HG03442 (cell line): ENCODE measurements at regions not wholly inside any gene's neighbourhood (a gene's known extent, or its start where the extent isn't known, plus 50 kb on each side); places are given as distances from the start of the nearest gene placed in this dataset.
"Not testable (repeated sequence)": the region's sequence is repeated elsewhere in the genome, so short reads cannot be mapped to it uniquely, and the experiment has no call there.

Experiments
- ATAC-seq: cut with Tn5 transposase; IDR thresholded peaks from one replicate; pipeline ENCODE4 v1.9.1; 2021; ENCODE audit warnings: mild to moderate bottlenecking, moderate library complexity; ENCODE audit not compliant: unreplicated experiment

- ATAC-seq: no peak
Observed at GRCh38 chr10:34058845-34059614, 724.6 kb upstream of the NRP1 start.

GRCh38 chr10:34055410-34055985 lies 721.0 kb upstream of the NRP1 start:
- ATAC-seq: not testable (repeated sequence)

- no peak for ATAC-seq
Observed at GRCh38 chr10:34049887-34050286, 715.4 kb upstream of the NRP1 start.

- no peak for ATAC-seq
Observed at GRCh38 chr10:34049469-34049868, 715.0 kb upstream of the NRP1 start.

GRCh38 chr10:34047389-34047788 lies 712.9 kb upstream of the NRP1 start:
- no peak for ATAC-seq

GRCh38 chr10:34046506-34047034 lies 712.1 kb upstream of the NRP1 start:
- ATAC-seq: no peak

GRCh38 chr10:34045571-34046190 lies 711.2 kb upstream of the NRP1 start:
- ATAC-seq: no peak

- no peak for ATAC-seq
Observed at GRCh38 chr10:34041871-34042270, 707.4 kb upstream of the NRP1 start.

GRCh38 chr10:34037499-34037898 lies 703.0 kb upstream of the NRP1 start:
- no peak for ATAC-seq

GRCh38 chr10:34035241-34035790 lies 700.8 kb upstream of the NRP1 start:
- ATAC-seq: not testable (repeated sequence)

GRCh38 chr10:34033078-34033477 lies 698.6 kb upstream of the NRP1 start:
- ATAC-seq: no peak

GRCh38 chr10:34032564-34032963 lies 698.1 kb upstream of the NRP1 start:
- ATAC-seq: no peak

GRCh38 chr10:34031400-34031799 lies 696.9 kb upstream of the NRP1 start:
- ATAC-seq: no peak

- no peak for ATAC-seq
Observed at GRCh38 chr10:34029455-34029854, 695.0 kb upstream of the NRP1 start.

GRCh38 chr10:34028936-34029335 lies 694.5 kb upstream of the NRP1 start:
- no peak for ATAC-seq

GRCh38 chr10:34024693-34025425 lies 690.4 kb upstream of the NRP1 start:
- no peak for ATAC-seq

- ATAC-seq: no peak
Observed at GRCh38 chr10:34024282-34024681, 689.8 kb upstream of the NRP1 start.

- ATAC-seq: no peak
Observed at GRCh38 chr10:34022195-34022594, 687.7 kb upstream of the NRP1 start.

- no peak for ATAC-seq
Observed at GRCh38 chr10:34018784-34019183, 684.3 kb upstream of the NRP1 start.

GRCh38 chr10:34018129-34018528 lies 683.7 kb upstream of the NRP1 start:
- ATAC-seq: no peak

GRCh38 chr10:34017281-34017680 lies 682.8 kb upstream of the NRP1 start:
- no peak for ATAC-seq
